BE2C (cell line): ENCODE measurements at regions not wholly inside any gene's neighbourhood (a gene's known extent, or its start where the extent isn't known, plus 50 kb on each side); places are given as distances from the start of the nearest gene placed in this dataset.
"Not testable (repeated sequence)": the region's sequence is repeated elsewhere in the genome, so short reads cannot be mapped to it uniquely, and the experiment has no call there.

Source experiments
- DNase-seq: peaks from one replicate; pipeline ENCODE4 v3.0.0-alpha.2; 2020
- H3K27me3 ChIP-seq: fragments of 250-450 bp; sonication (Bioruptor Pico); 2 replicates; pipeline ENCODE4 v1.5.1; 2020; ENCODE audit warnings: mild to moderate bottlenecking
- H3K36me3 ChIP-seq: fragments of 250-450 bp; sonication (Bioruptor Pico); 2 replicates; pipeline ENCODE4 v1.5.1; 2020; ENCODE audit warnings: mild to moderate bottlenecking
- H3K4me1 ChIP-seq: fragments of 250-450 bp; sonication (Bioruptor Pico); 2 replicates; pipeline ENCODE4 v1.5.1; 2020
- H3K4me3 ChIP-seq: 2 replicates; pipeline ENCODE4 v1.5.1; 2011; ENCODE audit warnings: low read depth, low read length
- H3K9me3 ChIP-seq: fragments of 250-450 bp; sonication (Bioruptor Pico); 2 replicates; pipeline ENCODE4 v1.5.1; 2020
- CTCF ChIP-seq: IDR thresholded peaks from 2 replicates; pipeline ENCODE4 v1.5.1; 2012; ENCODE audit warnings: mild to moderate bottlenecking, low read depth, low read length

DNA sequence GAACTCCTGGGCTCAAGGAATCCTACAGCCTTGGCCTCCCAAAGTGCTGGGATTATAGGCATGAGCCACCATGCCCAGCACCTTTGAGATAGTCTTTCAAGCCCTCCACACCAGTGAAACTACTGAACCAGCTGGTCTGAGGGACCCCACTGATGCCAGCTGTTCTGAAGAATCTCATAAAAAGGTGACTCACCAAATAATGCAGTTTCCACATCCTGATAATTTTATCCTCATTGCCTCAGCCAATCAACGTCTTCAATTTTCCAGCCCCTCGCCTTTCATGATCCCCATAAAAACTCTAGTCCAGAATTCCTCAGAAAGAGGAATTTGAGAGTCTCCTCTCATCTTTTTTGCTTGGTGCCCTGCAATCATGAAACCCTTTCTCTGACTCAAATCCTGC, 1691.6 kb upstream of the LRRTM3 start:
- Histone ChIP-seq H3K4me1 (no peaks in the 10 kb centered on the region), H3K9me3 (no peaks in the 10 kb centered on the region), H3K36me3 (no peaks in the 10 kb centered on the region), H3K27me3 (no peaks in the 10 kb centered on the region), H3K4me3 (no peak overlapping the region)
- no peak for TF ChIP-seq CTCF
- no peak for DNase-seq

DNA sequence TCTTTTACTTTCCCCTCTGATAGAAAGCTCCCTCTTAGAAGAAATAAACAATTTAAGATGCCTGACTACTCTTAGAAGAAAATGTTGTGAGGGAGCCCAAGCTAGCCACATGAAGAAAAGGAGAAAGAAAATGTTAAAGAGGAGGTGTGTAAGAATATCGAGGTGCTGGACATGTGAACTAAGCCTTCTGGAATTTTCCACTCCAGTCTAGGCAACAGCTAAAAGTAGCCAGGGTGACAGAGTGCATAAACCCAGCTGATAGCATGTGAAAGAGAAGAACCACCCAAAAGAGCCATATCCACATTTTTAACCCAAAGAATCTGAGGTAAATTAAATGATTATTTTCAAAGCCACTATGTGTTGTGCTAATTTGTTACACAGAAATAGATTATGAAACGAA, 1690.6 kb upstream of the LRRTM3 start:
- no peak for DNase-seq
- Histone ChIP-seq H3K9me3 (no peaks in the 10 kb centered on the region), H3K4me1 (no peaks in the 10 kb centered on the region), H3K4me3 (no peak overlapping the region), H3K27me3 (no peaks in the 10 kb centered on the region), H3K36me3 (no peaks in the 10 kb centered on the region)
- no peak for TF ChIP-seq CTCF

DNA sequence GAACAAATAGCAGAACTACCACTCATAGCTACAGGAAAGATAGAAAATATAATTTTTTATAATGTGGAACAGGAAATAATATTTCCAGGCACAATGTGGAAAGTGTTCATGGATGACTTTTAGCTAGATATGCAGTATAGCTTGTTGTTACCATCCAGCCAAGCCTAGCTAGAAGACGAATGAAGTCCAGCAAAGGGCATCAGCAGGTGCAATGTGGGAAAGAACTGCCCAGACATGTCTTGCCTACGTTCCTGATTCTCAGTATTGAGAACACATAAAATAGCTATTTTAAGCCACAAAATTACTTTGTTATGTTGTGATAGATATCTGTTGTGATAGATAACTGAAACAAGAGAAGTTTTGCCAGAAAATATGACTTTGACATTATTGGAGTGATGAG, 1690.0 kb upstream of the LRRTM3 start:
- no peak for DNase-seq
- Histone ChIP-seq H3K9me3 (no peaks in the 10 kb centered on the region), H3K4me1 (no peaks in the 10 kb centered on the region), H3K27me3 (no peaks in the 10 kb centered on the region), H3K36me3 (no peaks in the 10 kb centered on the region), H3K4me3 (no peak overlapping the region)
- TF ChIP-seq CTCF: no peak

- DNase-seq: no peak
- Histone ChIP-seq H3K27me3 (no peaks in the 10 kb centered on the region), H3K4me1 (no peaks in the 10 kb centered on the region), H3K36me3 (no peaks in the 10 kb centered on the region), H3K9me3 (no peaks in the 10 kb centered on the region; the same call in 1 of the 2 replicates), H3K4me3 (no peak overlapping the region)
- no peak for TF ChIP-seq CTCF
Observed at GRCh38 chr10:65265451-65265954, 1660.3 kb upstream of the LRRTM3 start.

DNA sequence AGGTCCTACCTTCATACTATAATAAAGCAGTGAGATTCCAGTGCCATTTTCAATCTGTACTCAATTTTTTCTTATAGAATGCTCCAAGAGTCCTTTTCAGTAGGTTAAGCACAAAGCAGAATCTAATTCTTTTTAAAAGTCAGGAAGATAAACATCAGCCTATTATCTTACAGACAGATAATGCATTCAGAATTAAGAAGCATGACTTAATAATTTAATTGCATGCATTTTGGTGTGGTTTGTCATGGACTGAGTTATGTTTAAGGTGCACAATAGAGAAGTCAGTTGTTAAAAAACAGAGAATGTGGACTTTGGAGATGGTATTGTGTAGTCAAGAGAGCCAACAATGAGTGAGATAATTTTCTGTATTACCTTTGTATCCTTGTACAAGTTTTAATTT, 1656.3 kb upstream of the LRRTM3 start:
- not testable (repeated sequence) for H3K27me3 ChIP-seq, H3K4me1 ChIP-seq, H3K9me3 ChIP-seq, DNase-seq, H3K4me3 ChIP-seq, H3K36me3 ChIP-seq

GRCh38 chr10:65270969-65271368, 1654.9 kb upstream of the LRRTM3 start:
- Histone ChIP-seq H3K9me3 (no peaks in the 10 kb centered on the region), H3K4me1 (no peaks in the 10 kb centered on the region), H3K4me3 (no peak overlapping the region), H3K36me3 (no peaks in the 10 kb centered on the region), H3K27me3 (no peaks in the 10 kb centered on the region)
- no peak for DNase-seq
- no peak for TF ChIP-seq CTCF

GRCh38 chr10:65273115-65273514, 1652.7 kb upstream of the LRRTM3 start:
- TF ChIP-seq CTCF: no peak
- Histone ChIP-seq H3K4me3 (no peak overlapping the region), H3K4me1 (peaks cover 5% of the 10 kb centered on the region; the same call in 1 of the 2 replicates), H3K36me3 (no peaks in the 10 kb centered on the region), H3K27me3 (no peaks in the 10 kb centered on the region), H3K9me3 (no peaks in the 10 kb centered on the region)
- no peak for DNase-seq
